ENCODE measurements at regions not wholly inside any gene's neighbourhood (a gene's known extent, or its start where the extent isn't known, plus 50 kb on each side); places are given as distances from the start of the nearest gene placed in this dataset.

DNA sequence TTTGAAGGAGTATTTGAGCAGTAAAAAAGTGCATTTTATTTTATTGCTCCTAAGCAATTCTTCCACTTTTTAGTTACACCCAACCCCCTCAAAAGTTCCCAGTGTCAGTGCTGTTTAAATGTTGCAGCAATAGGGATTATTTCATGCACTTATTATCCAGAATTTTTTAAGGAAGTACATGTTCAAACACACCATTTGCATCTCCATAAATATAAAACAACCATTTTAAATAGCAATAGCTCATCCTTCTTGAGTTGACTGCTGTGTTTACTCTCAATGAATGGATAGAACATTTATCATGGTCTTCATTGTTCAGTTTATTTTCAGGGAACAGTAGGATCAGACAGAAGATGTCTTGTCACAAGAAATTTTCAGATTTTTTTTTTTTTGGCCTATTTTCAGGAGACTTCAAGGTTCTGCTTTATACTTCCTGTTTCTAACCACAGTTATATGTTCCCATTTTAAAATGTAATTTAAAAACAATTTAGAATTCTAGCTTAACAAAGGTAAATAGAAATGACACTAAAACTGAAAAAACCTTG, 171.9 kb downstream of the TMA16 start:
- TF ChIP-seq EZH2phosphoT487 (IDR thresholded peaks at IDR 0.05; ENCODE audit: insufficient read depth, low read depth), result no peak
- TF ChIP-seq EZH2 (IDR thresholded peaks at IDR 0.05; ENCODE audit: insufficient read depth, poor library complexity, severe bottlenecking), result no peak

Measured in GM23248 (cell line).